Panc1 (cell line): ENCODE measurements at regions not wholly inside any gene's neighbourhood (a gene's known extent, or its start where the extent isn't known, plus 50 kb on each side); places are given as distances from the start of the nearest gene placed in this dataset.

Experiments used
- ATAC-seq: fragments of 200-7000 bp; cut with Tn5 transposase; 2 replicates; pipeline ENCODE4 v1.9.1; 2020; ENCODE audit warnings: mild to moderate bottlenecking, moderate library complexity
- BruUV-seq: library from RNA; stranded (reverse); fragments of 400-500 nt; replicated peaks from 2 replicates; lab custom pipeline; 2021; lab: Mats Ljungman, UMichigan
- CTCF ChIA-PET: fragments of 300-600 bp; sonication (Branson Sonifier 250); formaldehyde crosslinking; loops from one replicate; lab custom pipeline; 2022; ENCODE audit warnings: antibody characterized with exemption; lab: Charles Lee
- POLR2A ChIA-PET: fragments of 300-600 bp; sonication (Branson Sonifier 250); formaldehyde crosslinking; loops from one replicate; lab custom pipeline; 2022; ENCODE audit warnings: antibody characterized with exemption; lab: Charles Lee
- DNase-seq: peaks from one replicate; pipeline ENCODE4 v3.0.0-alpha.2; 2010; ENCODE audit warnings: low read depth, low spot score
- H3K27ac ChIP-seq: 2 replicates; pipeline ENCODE4 v1.5.1; 2011; ENCODE audit warnings: mild to moderate bottlenecking, low read length, inconsistent platforms
- H3K27me3 ChIP-seq: fragments of 200-500 bp; sonication (Bioruptor generic); 2 replicates; pipeline ENCODE4 v1.6.0; 2014; ENCODE audit warnings: low read length, inconsistent platforms; ENCODE audit not compliant: control insufficient read depth, insufficient read depth
- H3K36me3 ChIP-seq: fragments of 200-500 bp; sonication (Bioruptor generic); 2 replicates; pipeline ENCODE4 v1.5.1; 2014; ENCODE audit warnings: inconsistent platforms, mild to moderate bottlenecking, low read length, moderate library complexity; ENCODE audit not compliant: control insufficient read depth, insufficient read depth
- H3K4me1 ChIP-seq: 2 replicates; pipeline ENCODE4 v1.5.1; 2011; ENCODE audit warnings: inconsistent platforms, mild to moderate bottlenecking, low read length, moderate library complexity; ENCODE audit not compliant: control insufficient read depth, insufficient read depth
- H3K4me3 ChIP-seq, 2 experiments: 2 replicates each; pipeline ENCODE4 v1.5.1; 2011 to 2012; ENCODE audit warnings: low read depth in 2 of 2, low read length in 2 of 2, mild to moderate bottlenecking in 2 of 2, inconsistent platforms in 1 of 2, moderate library complexity in 1 of 2
- H3K9me3 ChIP-seq: fragments of 200-500 bp; sonication (Bioruptor generic); 2 replicates; pipeline ENCODE4 v1.5.1; 2014; ENCODE audit warnings: low read depth, mild to moderate bottlenecking, inconsistent platforms, low read length, moderate library complexity; ENCODE audit not compliant: control insufficient read depth, insufficient read depth
- POLR2AphosphoS5 ChIP-seq: IDR thresholded peaks from 2 replicates; pipeline ENCODE4 v1.6.1; 2012; ENCODE audit warnings: mild to moderate bottlenecking, low read depth, low read length, moderate library complexity
- SIN3A ChIP-seq: IDR thresholded peaks from 2 replicates; pipeline ENCODE4 v1.6.1; 2012; ENCODE audit warnings: low read depth, mild to moderate bottlenecking, low read length, moderate library complexity, borderline replicate concordance; ENCODE audit not compliant: insufficient read depth
- TCF7L2 ChIP-seq: IDR thresholded peaks from 2 replicates; pipeline ENCODE4 v1.6.1; 2011; ENCODE audit warnings: mild to moderate bottlenecking, low read depth, low read length, inconsistent platforms
- in situ Hi-C: cut with HindIII; loops from 2 replicates; pipeline ENCODE4 v1.10.0; 2016; ENCODE audit warnings: low sequenced_read_pairs, low pct_unique_long_range_greater_than_20kb
- intact Hi-C: fragments of 100-400 bp; cut with micrococcal nuclease; formaldehyde crosslinking; loops from one replicate; pipeline ENCODE4 v1.10.0; 2022; ENCODE audit not compliant: unreplicated experiment
- TF ChIP-seq, protein P1 (sequence below), 2 experiments: IDR thresholded peaks; 2 replicates each; pipeline ENCODE4 v1.6.1; 2011 to 2012; ENCODE audit warnings: low read depth in 2 of 2, control low read depth in 1 of 2, low read length in 1 of 2, mild to moderate bottlenecking in 1 of 2, moderate library complexity in 1 of 2; ENCODE audit not compliant: insufficient read depth in 1 of 2
- TF ChIP-seq, protein P2 (sequence below): fragments of 450-650 bp; IDR thresholded peaks from 2 replicates; pipeline ENCODE4 v1.5.1; 2017; ENCODE audit warnings: mild to moderate bottlenecking

DNA sequence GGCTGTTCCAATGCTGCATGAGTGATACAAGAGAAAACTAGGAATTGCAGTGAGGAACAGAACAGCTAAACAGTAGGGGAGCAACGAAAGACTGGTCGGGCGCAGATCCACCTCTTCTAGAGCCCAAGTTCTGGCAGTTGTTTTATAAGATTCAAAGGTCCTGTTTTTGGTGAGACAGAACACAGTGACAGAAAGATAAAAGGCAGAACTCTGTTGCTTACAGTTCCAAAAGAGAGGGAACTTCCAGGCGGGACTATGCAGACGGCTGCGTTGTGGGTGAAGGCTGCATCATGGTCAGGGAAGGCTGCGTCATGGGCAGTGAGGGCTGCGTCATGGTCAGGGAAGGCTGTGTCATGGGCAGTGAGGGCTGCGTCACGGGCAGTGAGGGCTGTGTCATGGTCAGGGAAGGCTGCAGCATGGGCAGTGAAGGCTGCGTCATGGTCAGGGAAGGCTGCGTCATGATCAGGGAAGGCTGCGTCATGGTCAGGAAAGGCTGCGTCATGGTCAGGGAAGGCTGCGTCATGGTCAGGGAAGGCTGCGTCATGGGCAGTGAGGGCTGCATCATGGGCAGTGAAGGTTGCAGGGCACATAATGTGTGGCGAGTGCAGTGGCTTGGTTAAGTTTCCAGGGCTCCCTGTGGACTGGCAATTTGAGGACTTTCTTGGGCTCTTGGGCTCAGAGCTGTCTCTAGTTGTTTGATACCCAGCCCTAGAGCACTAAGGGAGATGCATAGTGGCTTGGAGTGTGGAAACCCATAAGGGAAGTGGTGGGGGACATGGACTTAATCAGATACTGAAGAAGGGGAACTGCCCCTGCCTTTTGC is 619.9 kb downstream of the AACS start:
- CTCF ChIA-PET = no interaction called here
- in situ Hi-C loops = no loop called here

DNA sequence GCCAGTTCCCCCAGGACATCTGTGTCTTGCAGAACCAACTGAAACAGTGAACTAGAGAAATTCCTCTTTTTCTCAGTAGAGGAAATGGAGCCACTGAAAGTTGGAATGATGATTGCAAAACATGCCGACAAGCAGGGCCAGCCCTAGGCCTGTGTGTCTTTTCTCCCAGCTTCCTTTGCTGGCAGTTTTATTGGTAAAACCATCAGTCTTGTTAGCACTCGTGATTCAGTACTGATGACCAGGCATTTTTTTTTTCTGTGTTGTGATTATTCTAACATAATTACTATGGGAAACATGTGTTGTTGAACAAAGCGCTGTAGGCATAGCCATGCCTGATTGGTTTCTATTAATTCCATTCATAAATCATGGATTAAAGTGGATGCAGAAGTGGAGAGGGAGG is 620.7 kb downstream of the AACS start:
- no peak overlapping the region for H3K27ac ChIP-seq
- H3K27me3 ChIP-seq = no peaks in the 10 kb centered on the region
- no peak overlapping the region for H3K4me3 ChIP-seq
- no peaks in the 10 kb centered on the region for H3K4me1 ChIP-seq
- no peaks in the 10 kb centered on the region for H3K9me3 ChIP-seq
- BruUV-seq = no TSS peak
- no peaks in the 10 kb centered on the region for H3K36me3 ChIP-seq
- ChIA-PET CTCF (no interaction called here), POLR2A (no interaction called here)
- ATAC-seq (no peak), DNase-seq (no peak)
- intact Hi-C loops = no loop called here
- TF ChIP-seq, protein P1, sequence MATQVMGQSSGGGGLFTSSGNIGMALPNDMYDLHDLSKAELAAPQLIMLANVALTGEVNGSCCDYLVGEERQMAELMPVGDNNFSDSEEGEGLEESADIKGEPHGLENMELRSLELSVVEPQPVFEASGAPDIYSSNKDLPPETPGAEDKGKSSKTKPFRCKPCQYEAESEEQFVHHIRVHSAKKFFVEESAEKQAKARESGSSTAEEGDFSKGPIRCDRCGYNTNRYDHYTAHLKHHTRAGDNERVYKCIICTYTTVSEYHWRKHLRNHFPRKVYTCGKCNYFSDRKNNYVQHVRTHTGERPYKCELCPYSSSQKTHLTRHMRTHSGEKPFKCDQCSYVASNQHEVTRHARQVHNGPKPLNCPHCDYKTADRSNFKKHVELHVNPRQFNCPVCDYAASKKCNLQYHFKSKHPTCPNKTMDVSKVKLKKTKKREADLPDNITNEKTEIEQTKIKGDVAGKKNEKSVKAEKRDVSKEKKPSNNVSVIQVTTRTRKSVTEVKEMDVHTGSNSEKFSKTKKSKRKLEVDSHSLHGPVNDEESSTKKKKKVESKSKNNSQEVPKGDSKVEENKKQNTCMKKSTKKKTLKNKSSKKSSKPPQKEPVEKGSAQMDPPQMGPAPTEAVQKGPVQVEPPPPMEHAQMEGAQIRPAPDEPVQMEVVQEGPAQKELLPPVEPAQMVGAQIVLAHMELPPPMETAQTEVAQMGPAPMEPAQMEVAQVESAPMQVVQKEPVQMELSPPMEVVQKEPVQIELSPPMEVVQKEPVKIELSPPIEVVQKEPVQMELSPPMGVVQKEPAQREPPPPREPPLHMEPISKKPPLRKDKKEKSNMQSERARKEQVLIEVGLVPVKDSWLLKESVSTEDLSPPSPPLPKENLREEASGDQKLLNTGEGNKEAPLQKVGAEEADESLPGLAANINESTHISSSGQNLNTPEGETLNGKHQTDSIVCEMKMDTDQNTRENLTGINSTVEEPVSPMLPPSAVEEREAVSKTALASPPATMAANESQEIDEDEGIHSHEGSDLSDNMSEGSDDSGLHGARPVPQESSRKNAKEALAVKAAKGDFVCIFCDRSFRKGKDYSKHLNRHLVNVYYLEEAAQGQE (IDR thresholded peaks at IDR 0.05; ENCODE audit: insufficient read depth in 1 of 2, low read depth in 2 of 2, low read length in 1 of 2) = no peak
- TF ChIP-seq POLR2AphosphoS5 = no peak
- TF ChIP-seq, protein P2, sequence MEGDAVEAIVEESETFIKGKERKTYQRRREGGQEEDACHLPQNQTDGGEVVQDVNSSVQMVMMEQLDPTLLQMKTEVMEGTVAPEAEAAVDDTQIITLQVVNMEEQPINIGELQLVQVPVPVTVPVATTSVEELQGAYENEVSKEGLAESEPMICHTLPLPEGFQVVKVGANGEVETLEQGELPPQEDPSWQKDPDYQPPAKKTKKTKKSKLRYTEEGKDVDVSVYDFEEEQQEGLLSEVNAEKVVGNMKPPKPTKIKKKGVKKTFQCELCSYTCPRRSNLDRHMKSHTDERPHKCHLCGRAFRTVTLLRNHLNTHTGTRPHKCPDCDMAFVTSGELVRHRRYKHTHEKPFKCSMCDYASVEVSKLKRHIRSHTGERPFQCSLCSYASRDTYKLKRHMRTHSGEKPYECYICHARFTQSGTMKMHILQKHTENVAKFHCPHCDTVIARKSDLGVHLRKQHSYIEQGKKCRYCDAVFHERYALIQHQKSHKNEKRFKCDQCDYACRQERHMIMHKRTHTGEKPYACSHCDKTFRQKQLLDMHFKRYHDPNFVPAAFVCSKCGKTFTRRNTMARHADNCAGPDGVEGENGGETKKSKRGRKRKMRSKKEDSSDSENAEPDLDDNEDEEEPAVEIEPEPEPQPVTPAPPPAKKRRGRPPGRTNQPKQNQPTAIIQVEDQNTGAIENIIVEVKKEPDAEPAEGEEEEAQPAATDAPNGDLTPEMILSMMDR = no peak
- in situ Hi-C loops = no loop called here

More for the DNA sequence above, 619.9 kb downstream of the AACS start:
- Histone ChIP-seq H3K27me3 (no peaks in the 10 kb centered on the region), H3K36me3 (no peaks in the 10 kb centered on the region), H3K9me3 (no peaks in the 10 kb centered on the region), H3K4me3 (no peak overlapping the region), H3K4me1 (no peaks in the 10 kb centered on the region), H3K27ac (no peak overlapping the region)
- DNase-seq = no peak
- TF ChIP-seq TCF7L2 (no peak), POLR2AphosphoS5 (no peak), SIN3A (no peak)
- TF ChIP-seq, protein P2 = no peak
- TF ChIP-seq, protein P1 (IDR thresholded peaks at IDR 0.05; ENCODE audit: insufficient read depth in 1 of 2, low read depth in 2 of 2, low read length in 1 of 2) = no peak
- intact Hi-C loops = no loop called here
- no TSS peak for BruUV-seq
- POLR2A ChIA-PET = no interaction called here
- no peak for ATAC-seq
